ENCODE measurements at regions not wholly inside any gene's neighbourhood (a gene's known extent, or its start where the extent isn't known, plus 50 kb on each side); places are given as distances from the start of the nearest gene placed in this dataset.

GRCh38 chr1:118317842-118318614 lies 133.0 kb upstream of the SPAG17 start:
- TF ChIP-seq EP300 (IDR thresholded peaks at IDR 0.05) = no peak
- TF ChIP-seq, protein P1, sequence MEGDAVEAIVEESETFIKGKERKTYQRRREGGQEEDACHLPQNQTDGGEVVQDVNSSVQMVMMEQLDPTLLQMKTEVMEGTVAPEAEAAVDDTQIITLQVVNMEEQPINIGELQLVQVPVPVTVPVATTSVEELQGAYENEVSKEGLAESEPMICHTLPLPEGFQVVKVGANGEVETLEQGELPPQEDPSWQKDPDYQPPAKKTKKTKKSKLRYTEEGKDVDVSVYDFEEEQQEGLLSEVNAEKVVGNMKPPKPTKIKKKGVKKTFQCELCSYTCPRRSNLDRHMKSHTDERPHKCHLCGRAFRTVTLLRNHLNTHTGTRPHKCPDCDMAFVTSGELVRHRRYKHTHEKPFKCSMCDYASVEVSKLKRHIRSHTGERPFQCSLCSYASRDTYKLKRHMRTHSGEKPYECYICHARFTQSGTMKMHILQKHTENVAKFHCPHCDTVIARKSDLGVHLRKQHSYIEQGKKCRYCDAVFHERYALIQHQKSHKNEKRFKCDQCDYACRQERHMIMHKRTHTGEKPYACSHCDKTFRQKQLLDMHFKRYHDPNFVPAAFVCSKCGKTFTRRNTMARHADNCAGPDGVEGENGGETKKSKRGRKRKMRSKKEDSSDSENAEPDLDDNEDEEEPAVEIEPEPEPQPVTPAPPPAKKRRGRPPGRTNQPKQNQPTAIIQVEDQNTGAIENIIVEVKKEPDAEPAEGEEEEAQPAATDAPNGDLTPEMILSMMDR (IDR thresholded peaks at IDR 0.05) = no peak
